ENCODE measurements at regions not wholly inside any gene's neighbourhood (a gene's known extent, or its start where the extent isn't known, plus 50 kb on each side); places are given as distances from the start of the nearest gene placed in this dataset.
"Not testable (repeated sequence)": the region's sequence is repeated elsewhere in the genome, so short reads cannot be mapped to it uniquely, and the experiment has no call there.

GRCh38 chr3:195979877-195980276 lies 71.5 kb upstream of the TNK2 start:
- not testable (repeated sequence) for TF ChIP-seq POLR2A, CTCF (IDR thresholded peaks at IDR 0.05)
